GM12873 (cell line): ENCODE measurements at regions not wholly inside any gene's neighbourhood (a gene's known extent, or its start where the extent isn't known, plus 50 kb on each side); places are given as distances from the start of the nearest gene placed in this dataset.

ENCODE experiments used
- CTCF ChIP-seq: IDR thresholded peaks from 2 replicates; pipeline ENCODE4 v1.5.1; 2012; ENCODE audit warnings: low read depth, mild to moderate bottlenecking, moderate library complexity, low read length, control low read depth; ENCODE audit not compliant: insufficient read depth; ENCODE audit errors: missing control alignments

- TF ChIP-seq CTCF = no peak
Observed at GRCh38 chr18:32553640-32554365, 83.1 kb upstream of the GAREM1 start.

- no peak for TF ChIP-seq CTCF
Observed at GRCh38 chr18:32553174-32553573, 82.5 kb upstream of the GAREM1 start.

- peak; percentile 86 for TF ChIP-seq CTCF
Observed at GRCh38 chr18:32552421-32553030, 81.8 kb upstream of the GAREM1 start.

GRCh38 chr18:32550963-32551362 lies 80.3 kb upstream of the GAREM1 start:
- TF ChIP-seq CTCF = no peak

GRCh38 chr18:32549248-32550110 lies 78.8 kb upstream of the GAREM1 start:
- peak; percentile 65 for TF ChIP-seq CTCF

GRCh38 chr18:32548688-32549087 lies 78.0 kb upstream of the GAREM1 start:
- TF ChIP-seq CTCF = no peak

- TF ChIP-seq CTCF = no peak
Observed at GRCh38 chr18:32545631-32546030, 74.9 kb upstream of the GAREM1 start.
